Liver (tissue), 8 donors: ENCODE measurements at regions not wholly inside any gene's neighbourhood (a gene's known extent, or its start where the extent isn't known, plus 50 kb on each side); places are given as distances from the start of the nearest gene placed in this dataset.

Experiments used
- DNase-seq: peaks from one replicate; pipeline ENCODE4 v3.0.0-alpha.2; 2017; ENCODE audit warnings: low spot score
- H3K27ac ChIP-seq, 2 donors: one replicate each; pipeline ENCODE4 v1.7.0; 2013; ENCODE audit warnings: inconsistent platforms in 2 of 2, low read length in 2 of 2, control low read depth in 1 of 2, low read depth in 1 of 2, mild to moderate bottlenecking in 1 of 2
- H3K27me3 ChIP-seq, 4 donors: one replicate each; pipeline versions ENCODE4 v1.6.1 to v1.7.0; 2013; ENCODE audit warnings: low read length in 3 of 4, inconsistent platforms in 1 of 4, mild to moderate bottlenecking in 1 of 4, moderate library complexity in 1 of 4; ENCODE audit not compliant: control insufficient read depth in 4 of 4, insufficient read depth in 4 of 4
- H3K36me3 ChIP-seq, 4 donors: one replicate each; pipeline versions ENCODE4 v1.6.1 to v1.7.0; 2013; ENCODE audit warnings: low read length in 3 of 4, mild to moderate bottlenecking in 3 of 4, low read depth in 1 of 4, moderate library complexity in 1 of 4; ENCODE audit not compliant: control insufficient read depth in 4 of 4, insufficient read depth in 3 of 4
- H3K4me1 ChIP-seq, 4 donors: one replicate each; pipeline versions ENCODE4 v1.6.1 to v1.7.0; 2013; ENCODE audit warnings: low read length in 3 of 4, mild to moderate bottlenecking in 3 of 4, moderate library complexity in 1 of 4; ENCODE audit not compliant: control insufficient read depth in 4 of 4, insufficient read depth in 4 of 4
- H3K4me3 ChIP-seq, 3 donors: one replicate each; pipeline versions ENCODE4 v1.6.1 to v1.7.0; 2013; ENCODE audit warnings: low read length in 3 of 3, control low read depth in 1 of 3, low read depth in 1 of 3, mild to moderate bottlenecking in 1 of 3
- H3K9ac ChIP-seq, 2 donors: one replicate each; pipeline ENCODE4 v1.7.0; 2013; ENCODE audit warnings: low read length in 2 of 2, mild to moderate bottlenecking in 2 of 2, moderate library complexity in 2 of 2, control low read depth in 1 of 2, low read depth in 1 of 2
- H3K9me3 ChIP-seq, 4 donors: one replicate each; pipeline versions ENCODE4 v1.6.1 to v1.7.0; 2013; ENCODE audit warnings: low read length in 3 of 4; ENCODE audit not compliant: control insufficient read depth in 4 of 4
- CTCF ChIP-seq: fragments of 150-350 bp; IDR thresholded peaks from 2 replicates; pipeline ENCODE4 v1.5.1; 2017; ENCODE audit warnings: improper control_type of control experiment, low read depth, low read length; ENCODE audit not compliant: missing input control
- EGR1 ChIP-seq, 2 donors: IDR thresholded peaks; 2 replicates each; pipeline ENCODE4 v1.6.1; 2016 to 2018; ENCODE audit warnings: antibody characterized with exemption in 2 of 2, low read depth in 2 of 2
- FOXA1 ChIP-seq: IDR thresholded peaks from 2 replicates; pipeline ENCODE4 v1.6.1; 2016; ENCODE audit warnings: antibody characterized with exemption
- GABPA ChIP-seq, 2 donors: IDR thresholded peaks in 1 of 2; conservative IDR thresholded peaks in 1 of 2; 2 replicates each; pipeline ENCODE4 v1.6.1; 2016; ENCODE audit warnings: antibody characterized with exemption in 2 of 2, mild to moderate bottlenecking in 1 of 2, moderate library complexity in 1 of 2
- HNF4A ChIP-seq, 2 donors: conservative IDR thresholded peaks; 2 replicates each; pipeline ENCODE4 v1.6.1; 2016; ENCODE audit warnings: antibody characterized with exemption in 2 of 2, mild to moderate bottlenecking in 2 of 2
- HNF4G ChIP-seq: IDR thresholded peaks from 2 replicates; pipeline ENCODE4 v1.6.1; 2016; ENCODE audit warnings: antibody characterized with exemption
- JUND ChIP-seq, 2 donors: IDR thresholded peaks; 2 replicates each; pipeline ENCODE4 v1.6.1; 2016; ENCODE audit warnings: antibody characterized with exemption in 2 of 2
- MAX ChIP-seq: IDR thresholded peaks from 2 replicates; pipeline ENCODE4 v1.6.1; 2016; ENCODE audit warnings: antibody characterized with exemption
- RAD21 ChIP-seq, 2 donors: IDR thresholded peaks; 2 replicates each; pipeline ENCODE4 v1.6.1; 2016; ENCODE audit warnings: antibody characterized with exemption in 2 of 2, mild to moderate bottlenecking in 2 of 2
- REST ChIP-seq: IDR thresholded peaks from 2 replicates; pipeline ENCODE4 v1.6.1; 2016; ENCODE audit warnings: antibody characterized with exemption, mild to moderate bottlenecking
- RXRA ChIP-seq, 2 donors: IDR thresholded peaks; 2 replicates each; pipeline ENCODE4 v1.6.1; 2017 to 2018; ENCODE audit warnings: antibody characterized with exemption in 2 of 2, mild to moderate bottlenecking in 1 of 2
- SP1 ChIP-seq: IDR thresholded peaks from 2 replicates; pipeline ENCODE4 v1.6.1; 2018; ENCODE audit warnings: antibody characterized with exemption, mild to moderate bottlenecking
- TAF1 ChIP-seq: conservative IDR thresholded peaks from 2 replicates; pipeline ENCODE4 v1.6.1; 2016; ENCODE audit warnings: antibody characterized with exemption, mild to moderate bottlenecking
- YY1 ChIP-seq: IDR thresholded peaks from 2 replicates; pipeline ENCODE4 v1.6.1; 2016; ENCODE audit warnings: antibody characterized with exemption, mild to moderate bottlenecking
- WGBS: extraction: QIAGEN DNeasy Blood & Tissue Kit; methylation state at CpG from one replicate; pipeline ENCODE4 v1.1.7; 2013; 5-methylcytosine and 5-hydroxymethylcytosine counted together
- TF ChIP-seq, protein P1 (sequence below): IDR thresholded peaks from 2 replicates; pipeline ENCODE4 v1.6.1; 2016; ENCODE audit warnings: antibody characterized with exemption
- TF ChIP-seq, protein P2 (sequence below): IDR thresholded peaks from 2 replicates; pipeline ENCODE4 v1.6.1; 2016; ENCODE audit warnings: antibody characterized with exemption
- donor health status: healthy.
- donor health status: healthy.
- donor health status: healthy.
- donor health status: healthy.
- donor health status: healthy.

- Histone ChIP-seq H3K4me1 (no peaks in the 10 kb centered on the region), H3K27me3 (no peaks in the 10 kb centered on the region), H3K9ac (no peak overlapping the region), H3K4me3 (no peak overlapping the region), H3K9me3 (no peaks in the 10 kb centered on the region), H3K27ac (no peak overlapping the region), H3K36me3 (no peaks in the 10 kb centered on the region)
- TF ChIP-seq RAD21 (IDR thresholded peaks at IDR 0.05) (no peak), HNF4A (conservative IDR thresholded peaks at IDR 0.05) (no peak), TAF1 (no peak), CTCF (no peak), YY1 (no peak), SP1 (no peak), RXRA (IDR thresholded peaks at IDR 0.05) (no peak), MAX (no peak), FOXA1 (no peak), EGR1 (IDR thresholded peaks at IDR 0.05; ENCODE audit: low read depth in 2 of 2) (no peak), HNF4G (no peak)
- TF ChIP-seq, protein P1, sequence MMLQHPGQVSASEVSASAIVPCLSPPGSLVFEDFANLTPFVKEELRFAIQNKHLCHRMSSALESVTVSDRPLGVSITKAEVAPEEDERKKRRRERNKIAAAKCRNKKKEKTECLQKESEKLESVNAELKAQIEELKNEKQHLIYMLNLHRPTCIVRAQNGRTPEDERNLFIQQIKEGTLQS: no peak
- TF ChIP-seq, protein P2, sequence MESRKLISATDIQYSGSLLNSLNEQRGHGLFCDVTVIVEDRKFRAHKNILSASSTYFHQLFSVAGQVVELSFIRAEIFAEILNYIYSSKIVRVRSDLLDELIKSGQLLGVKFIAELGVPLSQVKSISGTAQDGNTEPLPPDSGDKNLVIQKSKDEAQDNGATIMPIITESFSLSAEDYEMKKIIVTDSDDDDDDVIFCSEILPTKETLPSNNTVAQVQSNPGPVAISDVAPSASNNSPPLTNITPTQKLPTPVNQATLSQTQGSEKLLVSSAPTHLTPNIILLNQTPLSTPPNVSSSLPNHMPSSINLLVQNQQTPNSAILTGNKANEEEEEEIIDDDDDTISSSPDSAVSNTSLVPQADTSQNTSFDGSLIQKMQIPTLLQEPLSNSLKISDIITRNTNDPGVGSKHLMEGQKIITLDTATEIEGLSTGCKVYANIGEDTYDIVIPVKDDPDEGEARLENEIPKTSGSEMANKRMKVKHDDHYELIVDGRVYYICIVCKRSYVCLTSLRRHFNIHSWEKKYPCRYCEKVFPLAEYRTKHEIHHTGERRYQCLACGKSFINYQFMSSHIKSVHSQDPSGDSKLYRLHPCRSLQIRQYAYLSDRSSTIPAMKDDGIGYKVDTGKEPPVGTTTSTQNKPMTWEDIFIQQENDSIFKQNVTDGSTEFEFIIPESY: no peak
- DNase-seq: no peak
- WGBS: 81% methylated on average over 5 of the region's 5 CpGs
These were observed 248.1 kb upstream of the SOX5 start for GRCh38 chr12:24197532-24197931.

- 94% methylated on average over 4 of the region's 4 CpGs for WGBS
- Histone ChIP-seq H3K4me3 (no peak overlapping the region), H3K27ac (no peak overlapping the region), H3K4me1 (no peaks in the 10 kb centered on the region), H3K27me3 (no peaks in the 10 kb centered on the region), H3K36me3 (no peaks in the 10 kb centered on the region), H3K9me3 (no peaks in the 10 kb centered on the region), H3K9ac (no peak overlapping the region)
- no peak for TF ChIP-seq GABPA (IDR thresholded peaks at IDR 0.05 in 1 of 2, conservative IDR thresholded peaks at IDR 0.05 in 1 of 2)
- no peak for TF ChIP-seq MAX
- TF ChIP-seq FOXA1: no peak
- TF ChIP-seq, protein P2: no peak
- no peak for TF ChIP-seq JUND (IDR thresholded peaks at IDR 0.05)
- no peak for TF ChIP-seq RAD21 (IDR thresholded peaks at IDR 0.05)
- TF ChIP-seq YY1: no peak
- no peak for TF ChIP-seq HNF4A (conservative IDR thresholded peaks at IDR 0.05)
- TF ChIP-seq REST: no peak
- no peak for TF ChIP-seq RXRA (IDR thresholded peaks at IDR 0.05)
- no peak for DNase-seq
These were observed 245.6 kb upstream of the SOX5 start for GRCh38 chr12:24195063-24195462.
